Gastrocnemius medialis (tissue), 4 donors: ENCODE measurements at regions not wholly inside any gene's neighbourhood (a gene's known extent, or its start where the extent isn't known, plus 50 kb on each side); places are given as distances from the start of the nearest gene placed in this dataset.

ENCODE experiments used
- ATAC-seq, 2 donors: fragments of 150-250 bp; one replicate each; pipeline ENCODE4 v1.9.1; 2016
- DNase-seq, 2 donors: peaks; one replicate each; pipeline ENCODE4 v3.0.0-alpha.2; 2019
- H3K27ac ChIP-seq, 4 donors: fragments of 200-600 bp; sonication (generic); 1 replicate in 1 of 4; 2 replicates in 3 of 4; pipeline ENCODE4 v1.5.1; 2016 to 2018; ENCODE audit warnings: mild to moderate bottlenecking in 2 of 4, moderate library complexity in 1 of 4
- H3K27me3 ChIP-seq, 3 donors: fragments of 200-600 bp; sonication (generic) in 2 of 3; 1 replicate in 1 of 3; 2 replicates in 2 of 3; pipeline versions ENCODE4 v1.5.1 to v1.6.0; 2016 to 2019; ENCODE audit warnings: mild to moderate bottlenecking in 1 of 3, moderate library complexity in 1 of 3
- H3K36me3 ChIP-seq, 2 donors: fragments of 200-600 bp; sonication (generic) in 1 of 2; one replicate each; pipeline ENCODE4 v1.5.1; 2017 to 2018
- H3K4me1 ChIP-seq, 2 donors: fragments of 200-600 bp; sonication (generic) in 1 of 2; one replicate each; pipeline ENCODE4 v1.5.1; 2016 to 2017; ENCODE audit warnings: mild to moderate bottlenecking in 2 of 2
- H3K4me3 ChIP-seq, 4 donors: fragments of 200-600 bp; sonication (generic) in 3 of 4; 1 replicate in 1 of 4; 2 replicates in 3 of 4; pipeline ENCODE4 v1.5.1; 2016 to 2019; ENCODE audit warnings: mild to moderate bottlenecking in 2 of 4
- H3K9me3 ChIP-seq, 3 donors: fragments of 200-600 bp; sonication (generic) in 2 of 3; 1 replicate in 1 of 3; 2 replicates in 2 of 3; pipeline ENCODE4 v1.5.1; 2016 to 2019
- CTCF ChIP-seq, 5 experiments: fragments of 450-650 bp in 3 of 5; fragments of 200-600 bp in 2 of 5; sonication (generic) in 2 of 5; IDR thresholded peaks in 4 of 5; conservative IDR thresholded peaks in 1 of 5; 1 replicate in 4 of 5; 2 replicates in 1 of 5; pipeline ENCODE4 v1.5.1; 2016 to 2019; ENCODE audit warnings: antibody characterized with exemption in 5 of 5, mild to moderate bottlenecking in 3 of 5, moderate library complexity in 3 of 5
- POLR2A ChIP-seq, 2 donors: fragments of 450-650 bp; IDR thresholded peaks; one replicate each; pipeline ENCODE4 v1.6.1; 2017; ENCODE audit warnings: antibody characterized with exemption in 2 of 2, mild to moderate bottlenecking in 2 of 2, moderate library complexity in 2 of 2
- in situ Hi-C, 4 donors: fragments of 200-750 bp; cut with MboI; loops; one replicate each; pipeline versions ENCODE4 v1.15.0 to v1.8.0; 2017; ENCODE audit warnings: low sequenced_read_pairs in 4 of 4
- intact Hi-C: fragments of 100-400 bp; cut with DNase I; formaldehyde crosslinking; loops from one replicate; pipeline ENCODE4 v1.15.1; 2023; ENCODE audit warnings: low total_unique reads

- no peaks in the 10 kb centered on the region for H3K36me3 ChIP-seq
- DNase-seq, result no peak
- H3K27me3 ChIP-seq, result peaks cover 3 to 19% (median 7%) of the 10 kb centered on the region in 3 donors
- H3K27ac ChIP-seq, result no peak overlapping the region
- TF ChIP-seq CTCF (IDR thresholded peaks at IDR 0.05 in 4 of 5, conservative IDR thresholded peaks at IDR 0.05 in 1 of 5) (no peak), POLR2A (IDR thresholded peaks at IDR 0.05) (no peak)
- intact Hi-C loops, result no loop called here
- no peak overlapping the region for H3K4me3 ChIP-seq
- no peaks in the 10 kb centered on the region for H3K9me3 ChIP-seq
- in situ Hi-C loops, result no loop called here
- no peak for ATAC-seq
- no peaks in the 10 kb centered on the region for H3K4me1 ChIP-seq
Measured at GRCh38 chr3:127431066-127431465, 143.2 kb upstream of the PRR20G start.

GRCh38 chr3:127428344-127428997 is 140.6 kb upstream of the PRR20G start:
- intact Hi-C loops, result no loop called here
- Histone ChIP-seq H3K27ac (no peak overlapping the region), H3K9me3 (no peaks in the 10 kb centered on the region), H3K4me1 (no peaks in the 10 kb centered on the region), H3K4me3 (no peak overlapping the region), H3K27me3 (peaks cover 4 to 24% (median 16%) of the 10 kb centered on the region in 3 donors), H3K36me3 (no peaks in the 10 kb centered on the region)
- DNase-seq, result no peak
- ATAC-seq, result no peak
- in situ Hi-C loops, result no loop called here
- TF ChIP-seq POLR2A (IDR thresholded peaks at IDR 0.05) (no peak), CTCF (IDR thresholded peaks at IDR 0.05 in 4 of 5, conservative IDR thresholded peaks at IDR 0.05 in 1 of 5) (no peak)

- no peak for TF ChIP-seq CTCF (IDR thresholded peaks at IDR 0.05 in 4 of 5, conservative IDR thresholded peaks at IDR 0.05 in 1 of 5)
- TF ChIP-seq POLR2A (IDR thresholded peaks at IDR 0.05), result no peak
Measured at GRCh38 chr3:127427666-127428065, 139.8 kb upstream of the PRR20G start.

GRCh38 chr3:127427156-127427555 is 139.3 kb upstream of the PRR20G start:
- Histone ChIP-seq H3K27me3 (peaks cover 4 to 24% (median 16%) of the 10 kb centered on the region in 3 donors), H3K27ac (no peak overlapping the region), H3K9me3 (no peaks in the 10 kb centered on the region), H3K4me1 (no peaks in the 10 kb centered on the region), H3K4me3 (no peak overlapping the region), H3K36me3 (no peaks in the 10 kb centered on the region)
- intact Hi-C loops (no loop called here), in situ Hi-C loops (no loop called here)
- DNase-seq (no peak), ATAC-seq (no peak)
- no peak for TF ChIP-seq CTCF (IDR thresholded peaks at IDR 0.05 in 4 of 5, conservative IDR thresholded peaks at IDR 0.05 in 1 of 5)
- no peak for TF ChIP-seq POLR2A (IDR thresholded peaks at IDR 0.05)

More at GRCh38 chr3:127427666-127428065, 139.8 kb upstream of the PRR20G start:
- Histone ChIP-seq H3K36me3 (no peaks in the 10 kb centered on the region), H3K27me3 (peaks cover 4 to 24% (median 16%) of the 10 kb centered on the region in 3 donors), H3K4me3 (no peak overlapping the region), H3K9me3 (no peaks in the 10 kb centered on the region), H3K4me1 (no peaks in the 10 kb centered on the region), H3K27ac (no peak overlapping the region)
- in situ Hi-C loops (no loop called here), intact Hi-C loops (no loop called here)
- ATAC-seq (no peak), DNase-seq (no peak)
